Bronchial epithelial cell (primary cell): ENCODE measurements at regions not wholly inside any gene's neighbourhood (a gene's known extent, or its start where the extent isn't known, plus 50 kb on each side); places are given as distances from the start of the nearest gene placed in this dataset.
"Not testable (repeated sequence)": the region's sequence is repeated elsewhere in the genome, so short reads cannot be mapped to it uniquely, and the experiment has no call there.

Experiments used
- DNase-seq: peaks from one replicate; pipeline ENCODE4 v3.0.0-alpha.2; 2010; ENCODE audit warnings: low read depth
- FAIRE-seq: peaks from 2 replicates; lab custom pipeline; 2011; peaks lifted over from hg19 to GRCh38; lab: Jason Lieb, UNC
- H3K27me3 ChIP-seq: 2 replicates; pipeline ENCODE4 v1.5.1; 2011; ENCODE audit warnings: low read length; ENCODE audit not compliant: control insufficient read depth, insufficient read depth
- H3K36me3 ChIP-seq: 2 replicates; pipeline ENCODE4 v1.5.1; 2011; ENCODE audit warnings: low read length; ENCODE audit not compliant: control insufficient read depth, insufficient read depth
- H3K4me3 ChIP-seq: 2 replicates; pipeline ENCODE4 v1.5.1; 2011; ENCODE audit warnings: mild to moderate bottlenecking, low read depth, low read length, control low read depth
- CTCF ChIP-seq: IDR thresholded peaks from 2 replicates; pipeline ENCODE4 v1.5.1; 2011; ENCODE audit warnings: mild to moderate bottlenecking, moderate library complexity, low read length, control low read depth, inconsistent platforms; ENCODE audit not compliant: insufficient read depth, severe bottlenecking

- Histone ChIP-seq H3K36me3 (no peaks in the 10 kb centered on the region), H3K4me3 (no peak overlapping the region), H3K27me3 (no peaks in the 10 kb centered on the region)
- TF ChIP-seq CTCF: no peak
- DNase-seq (no peak), FAIRE-seq (no peak)
Observed at GRCh38 chr13:83125791-83126190, 756.5 kb downstream of the SLITRK1 start.

GRCh38 chr13:83121896-83122295 is 760.4 kb downstream of the SLITRK1 start:
- no peak overlapping the region for H3K4me3 ChIP-seq
- TF ChIP-seq CTCF: no peak
- DNase-seq (no peak), FAIRE-seq (no peak)
- no peaks in the 10 kb centered on the region for H3K36me3 ChIP-seq
- no peaks in the 10 kb centered on the region for H3K27me3 ChIP-seq

GRCh38 chr13:83117046-83117445 is 765.2 kb downstream of the SLITRK1 start:
- TF ChIP-seq CTCF: no peak
- no peak for DNase-seq
- FAIRE-seq: no peak

GRCh38 chr13:83101574-83102247 is 780.6 kb downstream of the SLITRK1 start:
- FAIRE-seq, H3K27me3 ChIP-seq, H3K4me3 ChIP-seq, DNase-seq, H3K36me3 ChIP-seq: not testable (repeated sequence)

More at GRCh38 chr13:83117046-83117445, 765.2 kb downstream of the SLITRK1 start:
- Histone ChIP-seq H3K4me3 (no peak overlapping the region), H3K36me3 (no peaks in the 10 kb centered on the region), H3K27me3 (no peaks in the 10 kb centered on the region)

- Histone ChIP-seq H3K4me3 (no peak overlapping the region), H3K36me3 (no peaks in the 10 kb centered on the region), H3K27me3 (no peaks in the 10 kb centered on the region)
- no peak for TF ChIP-seq CTCF
- DNase-seq: no peak
- FAIRE-seq: no peak
Observed at GRCh38 chr13:83100237-83100636, 782.0 kb downstream of the SLITRK1 start.

GRCh38 chr13:83088858-83089257 is 793.4 kb downstream of the SLITRK1 start:
- no peak for FAIRE-seq
- Histone ChIP-seq H3K36me3 (no peaks in the 10 kb centered on the region), H3K4me3 (no peak overlapping the region), H3K27me3 (no peaks in the 10 kb centered on the region)
- no peak for TF ChIP-seq CTCF
- no peak for DNase-seq
